HG03159 (cell line): ENCODE measurements at regions not wholly inside any gene's neighbourhood (a gene's known extent, or its start where the extent isn't known, plus 50 kb on each side); places are given as distances from the start of the nearest gene placed in this dataset.

Experiments
- ATAC-seq: cut with Tn5 transposase; IDR thresholded peaks from one replicate; pipeline ENCODE4 v1.9.1; 2021; ENCODE audit warnings: mild to moderate bottlenecking, moderate library complexity; ENCODE audit not compliant: unreplicated experiment

DNA sequence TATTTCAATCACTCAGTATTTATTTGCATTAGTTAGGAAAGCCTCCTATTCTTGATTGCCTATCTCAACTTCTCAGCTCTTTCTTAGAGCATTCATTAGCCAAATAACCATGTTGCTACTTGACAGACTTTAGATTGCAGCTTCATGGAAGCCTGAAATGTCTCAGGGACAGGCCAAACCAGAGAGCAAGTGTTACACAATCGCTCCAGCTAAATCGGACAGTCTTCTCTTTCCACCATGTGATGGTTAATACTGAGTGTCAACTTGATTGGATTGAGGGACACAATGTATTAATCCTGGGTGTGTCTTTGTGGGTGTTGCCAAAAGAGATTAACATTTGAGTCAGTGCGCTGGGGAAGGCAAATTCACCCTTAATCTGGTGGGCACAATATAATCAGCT, 106.5 kb upstream of the DRD2 start:
- ATAC-seq, result no peak

DNA sequence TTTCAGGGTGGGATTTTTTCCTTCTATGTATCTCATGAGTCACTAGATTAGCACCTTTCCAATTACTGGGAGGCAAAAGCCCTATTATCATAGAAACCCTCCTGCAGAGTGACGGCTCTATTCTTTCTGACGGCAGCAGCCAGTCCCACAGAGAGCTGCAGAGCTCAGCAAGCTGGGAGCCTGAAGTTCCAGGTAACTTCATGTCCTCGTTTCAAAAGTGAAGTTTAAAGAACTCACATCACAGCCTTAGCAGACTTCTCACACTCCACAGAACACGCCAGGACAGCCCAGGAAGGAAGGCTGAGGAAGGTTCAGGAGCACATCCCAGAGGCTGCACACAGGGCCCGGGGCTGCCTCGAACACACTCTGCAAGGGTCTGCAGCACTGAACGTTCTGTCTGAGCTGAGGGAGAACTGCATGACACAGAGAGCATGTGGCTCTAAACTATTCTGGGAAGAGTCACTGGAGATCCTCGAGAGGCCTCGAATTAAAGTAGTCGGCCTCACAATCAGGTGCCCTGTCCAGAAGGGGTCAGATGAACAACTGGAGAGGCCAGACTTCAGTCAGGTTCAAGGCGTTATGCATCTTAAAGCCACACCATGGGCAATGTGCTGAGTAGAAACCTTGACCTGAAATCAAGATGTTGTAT, 104.2 kb upstream of the DRD2 start:
- no peak for ATAC-seq

DNA sequence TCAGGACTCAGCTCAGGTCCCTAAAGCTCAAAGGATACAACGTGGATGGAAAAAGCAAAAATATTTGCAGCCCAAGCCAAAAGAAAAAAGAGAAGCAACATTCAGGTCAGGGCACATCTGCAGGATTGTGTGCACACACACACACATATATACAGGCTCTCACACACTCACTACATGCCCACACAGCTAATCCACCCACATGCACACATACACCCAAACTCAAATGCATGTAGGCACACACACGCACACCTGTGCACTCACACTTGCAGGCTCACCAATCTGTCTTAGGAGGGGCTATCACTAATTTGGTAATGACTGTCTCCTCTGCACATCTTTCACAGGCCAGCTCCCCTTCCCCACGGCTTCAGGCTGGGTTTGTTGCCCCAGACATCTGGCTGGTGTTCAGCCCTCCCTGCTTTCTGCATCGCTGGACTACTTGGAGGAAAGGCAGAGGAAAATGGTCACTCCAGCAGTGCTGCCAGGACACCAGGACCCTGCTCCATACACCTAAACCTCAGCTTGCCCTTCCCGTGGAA, 103.6 kb upstream of the DRD2 start:
- no peak for ATAC-seq

DNA sequence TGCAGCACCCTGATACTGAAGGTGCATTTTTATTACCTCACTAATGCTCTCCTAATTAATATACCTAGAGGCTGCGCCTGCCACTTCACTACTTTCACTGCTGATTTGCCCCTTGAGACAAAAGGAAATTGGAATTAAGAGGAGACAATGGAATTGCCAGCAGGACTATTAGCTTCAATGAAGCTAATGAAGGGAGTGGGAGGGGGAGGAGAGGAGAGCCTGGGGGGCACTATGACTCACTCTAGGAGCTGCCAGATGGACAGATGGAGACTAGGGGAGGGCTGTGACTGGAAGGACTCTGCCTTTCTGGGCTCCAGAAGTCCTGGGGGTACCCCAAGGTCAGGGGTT, 102.8 kb upstream of the DRD2 start:
- ATAC-seq, result no peak

DNA sequence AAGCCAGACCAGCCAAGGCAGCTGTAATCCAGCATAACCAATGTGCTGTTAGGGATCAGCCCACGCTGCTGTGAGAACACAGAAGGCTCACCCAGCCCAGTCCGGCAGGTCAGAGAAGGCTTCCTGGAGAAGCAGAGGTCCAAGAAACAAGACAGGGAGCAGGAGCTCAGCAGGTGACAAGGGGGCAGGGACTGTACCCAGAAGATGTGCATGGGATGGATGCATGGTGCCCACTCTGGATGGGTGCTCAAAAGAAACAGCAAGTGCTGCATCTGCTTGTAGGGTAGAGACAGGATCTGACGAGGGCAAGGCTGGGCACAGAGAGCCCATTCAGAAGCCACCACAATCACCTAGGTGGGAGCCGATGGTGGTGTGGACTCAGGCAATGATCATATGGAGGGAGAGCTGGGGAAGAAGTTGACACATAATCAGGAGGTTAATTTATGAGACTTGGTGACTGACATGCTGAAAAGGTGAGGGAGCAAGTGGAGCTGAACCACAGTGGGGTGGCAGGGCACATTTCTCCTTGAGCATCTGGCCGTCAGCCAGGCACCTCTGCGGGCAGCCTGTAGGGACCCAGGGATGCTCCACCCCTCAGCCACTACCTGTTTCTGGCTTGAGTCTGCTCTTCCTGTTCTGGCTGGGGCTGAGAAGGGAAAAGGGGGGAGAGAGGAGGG, 102.3 kb upstream of the DRD2 start:
- ATAC-seq, result no peak

DNA sequence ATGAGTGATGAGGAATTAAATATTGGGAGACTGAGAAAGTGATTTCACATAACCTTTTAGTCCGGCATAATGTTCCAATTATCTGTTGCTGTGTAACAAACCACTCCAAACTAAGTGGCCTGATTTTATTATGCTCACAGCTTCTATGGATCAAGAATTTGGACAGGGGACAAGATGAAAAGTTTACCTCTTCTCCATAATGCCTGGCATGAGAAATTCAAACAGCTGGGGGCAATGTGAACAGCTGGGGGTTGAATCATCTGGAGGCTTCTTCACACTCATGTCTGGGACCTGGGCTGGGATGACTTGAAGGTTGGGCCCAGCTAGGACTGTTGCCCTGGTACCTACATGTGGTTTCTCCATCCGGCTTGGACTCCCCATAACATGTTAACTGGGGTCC, 99.4 kb upstream of the DRD2 start:
- no peak for ATAC-seq

DNA sequence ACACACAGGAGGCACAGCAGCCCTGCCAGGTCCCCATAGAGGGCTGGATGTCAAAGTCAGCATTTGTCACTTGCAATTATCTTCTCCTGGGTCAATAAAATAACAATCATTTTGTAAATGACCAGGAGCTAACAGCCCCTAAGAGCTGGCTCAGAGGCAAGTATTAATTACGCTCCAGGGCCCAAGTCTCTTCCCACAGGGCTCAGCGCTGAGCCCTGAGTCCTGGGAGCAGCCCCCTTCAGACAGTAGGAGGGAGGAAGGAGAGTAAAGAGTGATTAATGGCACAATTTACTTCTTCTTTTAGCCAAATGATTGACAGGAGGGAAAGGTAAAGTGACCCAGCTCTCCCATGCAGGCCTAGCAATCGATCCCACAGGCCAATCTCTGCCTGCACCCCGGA, 99.0 kb upstream of the DRD2 start:
- ATAC-seq, result no peak

DNA sequence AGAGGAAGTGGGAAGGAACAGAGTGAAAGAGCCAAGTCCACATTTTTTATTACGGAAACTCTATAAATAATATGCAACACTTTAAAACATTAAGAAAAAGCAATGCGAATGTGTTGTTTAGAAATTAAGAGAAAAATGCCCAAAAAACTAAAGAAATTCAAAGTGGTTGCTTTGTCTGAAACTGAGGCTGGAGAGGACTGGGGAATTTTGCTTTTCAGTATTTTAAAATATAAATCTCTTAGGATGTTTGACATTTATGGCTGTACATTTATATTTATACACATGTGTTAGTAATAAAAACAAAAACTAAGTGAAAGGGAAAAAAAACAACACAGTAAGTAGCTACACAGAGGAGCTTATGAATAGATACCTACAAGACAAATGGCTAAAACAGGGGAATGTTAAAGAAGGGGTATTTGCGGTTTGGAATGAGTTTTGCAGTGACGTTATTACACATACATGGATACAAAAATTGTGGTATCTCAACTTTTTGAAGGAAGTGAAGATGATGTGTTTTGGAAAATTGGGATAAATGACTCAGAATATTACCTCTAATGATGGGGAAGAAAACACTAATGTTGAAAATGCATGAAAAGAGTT, 97.0 kb upstream of the DRD2 start:
- ATAC-seq, result no peak

DNA sequence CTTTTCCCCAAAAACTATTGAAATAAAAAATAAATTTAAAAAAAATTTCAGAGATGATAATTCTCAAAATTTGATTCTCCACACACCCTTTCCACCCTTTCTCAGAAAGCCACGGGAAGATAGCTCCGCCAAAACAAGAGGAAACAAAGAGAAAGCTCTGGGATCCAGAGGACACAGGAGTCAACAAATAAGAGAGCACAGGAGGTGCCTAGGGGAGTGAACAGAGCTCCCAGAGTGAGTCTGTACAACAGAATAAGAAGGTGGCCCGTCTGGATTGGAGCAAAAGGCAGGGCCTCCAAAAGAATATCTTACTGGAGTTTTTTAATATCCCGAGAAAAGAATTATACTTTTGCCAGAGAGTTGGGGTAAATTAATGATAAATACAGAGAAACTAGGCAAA, 96.3 kb upstream of the DRD2 start:
- ATAC-seq, result no peak

DNA sequence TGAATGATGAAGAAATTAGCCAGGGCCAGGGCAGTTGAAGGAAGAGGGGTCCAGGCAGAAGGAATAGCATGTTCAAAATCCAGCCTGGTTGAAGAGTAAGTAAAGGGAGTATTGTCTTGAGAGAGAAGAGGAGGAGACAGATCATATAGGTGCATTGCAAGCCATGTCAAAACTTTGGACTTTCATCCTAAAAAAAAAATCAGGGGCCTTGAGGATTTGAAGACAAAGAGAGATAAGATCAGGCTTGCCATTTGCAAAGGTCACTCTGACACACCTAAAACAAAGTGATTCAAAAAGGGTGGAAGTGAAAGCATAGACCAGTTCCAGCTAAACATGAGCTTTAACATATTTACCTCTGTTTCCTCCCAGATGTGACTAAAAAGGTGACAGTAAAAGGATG, 95.7 kb upstream of the DRD2 start:
- no peak for ATAC-seq

DNA sequence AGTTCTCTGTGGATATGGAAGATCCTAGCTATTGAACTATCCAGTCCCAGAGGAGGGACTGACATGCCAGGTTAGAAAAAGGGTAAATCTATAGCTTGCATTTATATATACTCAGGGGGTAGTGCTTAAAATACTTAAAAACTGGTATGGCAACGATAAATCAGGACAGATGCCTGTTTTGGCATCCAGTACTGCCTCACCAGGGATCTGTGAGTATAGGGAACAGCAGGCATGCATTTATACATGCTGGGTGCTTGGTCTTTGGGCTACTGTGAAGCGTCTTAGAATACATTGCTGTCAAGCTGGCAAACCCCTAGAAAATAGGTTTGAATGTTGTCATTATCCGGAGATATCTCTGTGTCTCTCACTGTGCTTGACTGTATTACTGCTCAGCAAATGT, 94.2 kb upstream of the DRD2 start:
- ATAC-seq, result no peak

DNA sequence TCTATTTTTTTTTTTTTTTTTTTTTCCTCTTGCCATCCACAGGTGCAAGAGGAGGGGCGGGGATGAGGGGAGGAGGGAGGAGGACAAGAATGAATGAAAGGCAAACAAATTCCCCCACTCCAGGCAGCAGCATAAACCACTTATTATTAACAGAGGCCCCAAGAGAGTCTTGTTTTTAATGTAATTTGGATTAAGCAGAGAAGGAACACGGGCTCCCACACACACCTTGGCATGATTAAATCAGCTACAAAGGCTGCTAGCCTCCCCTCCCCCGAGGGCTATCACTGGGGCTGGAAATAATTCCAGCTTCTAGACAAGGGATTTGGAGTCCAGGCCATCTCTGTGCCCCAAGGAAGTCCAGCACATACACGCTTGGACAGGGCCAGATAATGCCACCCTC, 93.4 kb upstream of the DRD2 start:
- ATAC-seq, result no peak

DNA sequence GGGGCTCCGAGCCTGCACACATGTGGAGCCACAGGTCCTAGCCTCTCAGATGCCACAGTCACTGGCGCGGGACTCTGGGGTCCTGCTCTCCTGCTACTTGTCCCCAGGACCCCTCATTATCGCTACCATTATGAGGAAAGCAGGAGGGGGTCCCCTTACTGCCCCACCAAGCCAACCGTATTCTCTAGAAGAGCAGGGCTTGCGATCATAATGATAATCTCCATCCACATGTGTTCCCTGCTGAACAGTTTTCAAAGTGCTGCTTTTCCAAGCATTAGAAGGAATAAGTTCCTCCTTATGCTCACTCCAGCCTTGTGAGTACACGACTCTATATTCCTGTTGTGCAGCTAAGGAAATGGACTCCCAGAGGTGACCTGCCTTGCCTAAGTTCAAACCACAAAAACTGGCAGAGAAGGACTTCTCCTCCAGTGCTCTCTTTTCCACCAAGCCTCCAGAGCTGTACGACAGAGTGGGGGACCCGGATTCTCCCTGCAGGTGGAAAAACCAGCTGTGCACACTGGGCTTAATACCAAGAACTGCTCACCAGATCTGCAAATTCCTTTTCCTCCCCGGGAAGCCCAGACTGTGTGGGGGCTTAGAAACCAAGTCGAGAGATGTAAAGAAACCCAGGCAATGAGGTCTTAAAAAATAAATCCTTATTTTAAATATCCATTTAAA, 92.8 kb upstream of the DRD2 start:
- no peak for ATAC-seq

DNA sequence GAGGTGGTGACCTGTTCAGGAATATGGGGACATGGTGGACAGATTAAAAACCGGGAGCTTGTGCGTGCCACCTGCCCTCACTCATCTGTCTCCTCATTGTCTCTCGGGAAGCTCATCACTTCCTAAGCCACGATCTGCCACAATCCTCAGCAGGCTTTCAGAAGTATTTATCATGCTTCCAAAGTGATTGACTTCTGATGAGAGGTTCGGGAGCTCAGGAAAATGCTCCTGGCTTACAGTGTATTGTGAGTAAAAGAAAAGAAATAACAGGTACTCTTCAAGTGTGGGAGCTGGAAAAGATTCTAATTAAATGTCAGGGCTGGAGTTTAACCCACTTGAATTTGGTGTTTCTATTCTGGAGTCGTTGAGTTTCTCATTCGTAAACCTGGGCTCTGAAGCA, 91.9 kb upstream of the DRD2 start:
- no peak for ATAC-seq

DNA sequence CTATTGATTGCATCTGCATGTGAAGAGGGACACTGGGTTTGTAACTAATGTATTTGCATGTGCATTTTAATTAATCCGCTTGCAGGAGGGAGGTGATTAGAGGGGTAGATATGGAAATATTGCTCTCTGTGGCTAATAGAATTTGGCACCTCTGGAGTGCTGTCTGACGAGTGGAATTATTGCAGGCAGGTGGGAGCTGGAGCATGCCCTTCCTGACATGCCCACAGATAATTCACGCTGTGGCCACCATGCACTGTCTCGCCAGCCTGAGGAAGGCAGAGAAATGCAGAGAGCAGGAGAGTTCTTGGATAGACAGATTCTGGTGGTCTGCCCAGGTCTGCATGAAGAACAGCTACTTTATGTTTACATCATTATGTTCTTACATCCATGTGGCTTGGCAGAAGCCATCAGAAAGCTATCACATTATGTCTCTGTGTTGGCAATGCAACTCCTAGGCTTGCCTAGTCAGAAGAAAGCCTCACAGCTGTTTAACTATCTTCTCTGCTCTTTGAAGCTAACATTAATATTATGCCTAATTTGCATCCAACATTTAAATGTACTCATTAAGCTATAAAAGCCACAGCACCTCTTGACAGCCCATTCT, 89.4 kb upstream of the DRD2 start:
- ATAC-seq, result no peak

DNA sequence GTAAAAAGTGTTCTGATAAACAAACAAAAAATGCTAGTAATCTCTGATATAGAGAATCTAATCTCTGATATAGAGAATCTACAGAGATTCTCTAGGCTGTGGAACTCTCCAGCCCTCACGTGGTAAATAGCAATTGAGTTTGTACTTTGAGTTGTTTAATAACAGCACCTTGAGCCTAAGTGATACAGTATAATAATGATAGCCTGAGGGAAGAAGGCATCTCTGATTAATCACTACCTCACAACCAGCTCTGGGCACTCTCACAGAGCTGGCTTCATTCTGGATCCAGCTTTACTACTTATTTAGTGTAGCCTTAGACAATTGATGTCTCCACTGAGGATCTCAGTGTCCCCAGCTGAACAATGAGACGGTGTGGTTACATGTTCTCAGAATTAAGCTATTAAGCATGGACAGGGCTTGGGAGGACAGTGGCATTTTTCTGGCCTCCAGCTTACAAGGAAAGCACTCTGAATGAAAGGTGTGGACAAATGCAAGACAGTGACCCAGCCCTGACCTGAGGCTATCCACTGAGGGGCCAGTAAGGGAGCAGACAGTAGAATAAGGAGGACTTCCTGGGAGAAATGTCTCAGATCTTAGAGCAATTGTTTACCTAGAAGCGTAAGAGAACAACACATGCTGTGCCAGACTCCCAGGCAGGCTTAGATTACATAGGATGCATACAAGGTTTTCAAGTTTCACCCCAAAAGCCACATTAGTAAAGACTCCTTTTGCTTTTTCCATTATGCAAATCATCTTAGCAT, 88.7 kb upstream of the DRD2 start:
- ATAC-seq, result no peak

DNA sequence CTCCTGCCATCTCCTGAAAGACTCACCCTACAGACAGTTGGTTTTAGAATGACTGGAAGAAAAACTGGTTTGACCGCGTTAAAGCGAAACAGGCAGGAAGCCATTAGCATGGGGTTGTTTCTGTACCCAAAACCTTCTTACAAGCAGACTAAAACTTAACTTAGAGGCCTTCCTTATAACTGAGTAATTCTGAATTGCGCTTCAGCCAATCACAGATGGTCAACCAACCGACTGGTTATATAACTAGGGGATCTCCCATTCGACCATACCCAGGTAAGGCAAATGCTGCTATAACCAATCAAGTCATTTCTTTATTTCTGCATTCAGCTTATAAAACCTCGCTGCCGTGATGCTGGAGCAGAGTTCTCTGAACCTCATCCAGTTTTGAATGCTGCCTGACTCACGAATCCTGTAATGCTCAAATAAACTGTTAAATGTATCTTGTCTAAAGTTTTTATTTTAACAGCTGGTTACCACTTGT, 87.8 kb upstream of the DRD2 start:
- ATAC-seq, result no peak

DNA sequence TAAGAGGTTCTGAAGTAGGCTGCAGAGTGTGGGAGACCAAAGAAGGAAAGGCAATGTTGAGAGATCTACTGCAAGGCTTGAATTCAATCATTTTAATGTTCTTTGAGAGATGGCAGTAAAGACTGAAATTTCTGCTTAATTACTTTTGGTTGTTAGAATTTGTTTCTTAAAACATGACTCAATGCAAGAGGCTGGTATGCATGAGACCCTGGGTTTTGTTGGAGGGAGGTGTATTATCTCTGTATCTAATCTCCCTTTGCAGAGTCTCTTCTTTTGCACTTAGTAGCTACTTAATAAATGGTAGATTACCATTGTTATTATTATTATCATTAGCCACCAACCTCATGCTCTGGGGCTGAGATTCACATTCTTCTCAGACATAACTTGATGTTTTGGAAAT, 87.4 kb upstream of the DRD2 start:
- no peak for ATAC-seq

DNA sequence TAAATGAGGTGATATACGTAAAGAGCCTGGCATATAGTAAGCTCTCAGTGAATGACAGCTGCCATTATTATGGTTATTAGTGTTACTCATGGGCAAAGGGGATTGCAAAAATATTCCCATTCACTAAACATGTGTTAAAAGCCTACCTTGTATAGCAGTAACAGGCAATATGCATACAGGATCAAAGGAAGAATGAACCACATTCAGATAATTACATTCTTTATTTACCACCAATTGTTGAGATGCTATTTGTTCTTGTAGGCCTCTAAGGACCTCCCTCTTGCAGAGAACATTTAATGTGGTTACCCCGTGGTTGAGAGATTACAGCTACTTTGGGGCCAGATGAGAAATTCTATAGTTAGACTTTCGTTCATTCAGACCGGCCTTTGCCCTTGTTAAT, 82.7 kb upstream of the DRD2 start:
- no peak for ATAC-seq

DNA sequence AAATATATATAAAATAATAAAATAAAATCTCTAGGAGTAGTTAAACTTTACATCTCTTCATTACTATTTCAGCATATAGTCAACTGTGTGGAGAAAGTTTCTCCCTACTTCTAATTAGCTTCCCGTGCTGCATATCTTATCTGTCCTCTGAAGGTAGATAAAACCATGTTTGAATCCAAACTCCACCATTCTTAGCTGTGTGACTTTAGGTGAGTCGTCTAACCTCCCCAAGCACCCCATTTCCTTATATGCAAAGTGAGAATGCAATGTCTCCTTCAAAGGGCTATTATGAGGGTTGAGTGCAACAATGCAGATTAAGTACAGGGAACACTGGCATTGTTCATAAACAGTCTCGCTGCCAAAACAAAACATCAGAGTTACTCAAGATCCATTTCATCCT, 80.8 kb upstream of the DRD2 start:
- ATAC-seq, result no peak
